GM12878 (cell line): ENCODE measurements at regions not wholly inside any gene's neighbourhood (a gene's known extent, or its start where the extent isn't known, plus 50 kb on each side); places are given as distances from the start of the nearest gene placed in this dataset.

Source experiments
- CBX3 ChIP-seq: fragments of 200-600 bp; sonication (generic); IDR thresholded peaks from 2 replicates; pipeline ENCODE4 v1.6.1; 2016; ENCODE audit warnings: low read depth, borderline replicate concordance
- HCFC1 ChIP-seq: fragments of 150-350 bp; IDR thresholded peaks from 2 replicates; pipeline ENCODE4 v1.6.1; 2014; ENCODE audit warnings: low read length
- JUND ChIP-seq: IDR thresholded peaks from 2 replicates; pipeline ENCODE4 v1.6.1; 2012; ENCODE audit warnings: low read depth, mild to moderate bottlenecking, low read length, improper control_type of control experiment, moderate library complexity
- KAT2A ChIP-seq: conservative IDR thresholded peaks from 2 replicates; pipeline ENCODE4 v1.6.1; 2011; ENCODE audit warnings: low read depth, low read length; ENCODE audit not compliant: control insufficient read depth
- RUNX3 ChIP-seq: IDR thresholded peaks from 2 replicates; pipeline ENCODE4 v1.6.1; 2012; ENCODE audit warnings: low read length, inconsistent platforms
- ZNF384 ChIP-seq: IDR thresholded peaks from 2 replicates; pipeline ENCODE4 v1.6.1; 2012; ENCODE audit warnings: low read depth, mild to moderate bottlenecking, low read length, improper control_type of control experiment, borderline replicate concordance
- TF ChIP-seq, protein P1 (sequence below): IDR thresholded peaks from 2 replicates; pipeline ENCODE4 v1.6.1; 2012; ENCODE audit warnings: improper control_type of control experiment, low read depth, low read length; ENCODE audit not compliant: insufficient replicate concordance

DNA sequence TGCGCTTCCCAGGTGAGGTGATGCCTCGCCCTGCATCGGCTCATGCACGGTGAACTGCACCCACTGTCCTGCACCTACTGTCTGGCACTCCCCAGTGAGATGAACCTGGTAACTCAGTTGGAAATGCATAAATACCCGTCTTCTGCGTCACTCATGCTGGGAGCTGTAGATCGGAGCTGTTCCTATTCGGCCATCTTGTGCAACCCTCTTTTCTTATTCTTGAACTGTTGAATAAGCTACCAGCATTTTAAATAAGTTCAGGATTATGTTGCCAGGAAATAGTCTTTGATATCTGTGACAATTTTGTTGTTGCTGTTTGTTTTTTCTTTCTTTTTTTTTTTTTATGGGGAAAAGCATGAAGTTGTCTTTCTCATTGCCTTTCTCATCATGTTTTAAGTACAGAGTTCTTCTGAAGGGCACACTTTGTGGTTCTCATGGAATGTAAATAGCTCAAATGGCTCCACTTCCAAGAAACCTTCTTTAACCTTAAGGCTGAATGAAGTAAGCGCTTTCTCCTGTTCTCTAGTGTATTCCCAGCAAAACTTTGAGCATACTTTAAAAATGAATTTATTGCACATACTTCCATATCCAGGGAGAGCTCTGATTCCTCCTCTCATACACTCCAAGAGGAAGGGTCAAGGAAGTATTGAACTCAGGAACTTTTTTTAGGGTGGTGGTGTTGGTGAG lies 468.0 kb upstream of the TBL1XR1 start (continued):
- TF ChIP-seq, protein P1, sequence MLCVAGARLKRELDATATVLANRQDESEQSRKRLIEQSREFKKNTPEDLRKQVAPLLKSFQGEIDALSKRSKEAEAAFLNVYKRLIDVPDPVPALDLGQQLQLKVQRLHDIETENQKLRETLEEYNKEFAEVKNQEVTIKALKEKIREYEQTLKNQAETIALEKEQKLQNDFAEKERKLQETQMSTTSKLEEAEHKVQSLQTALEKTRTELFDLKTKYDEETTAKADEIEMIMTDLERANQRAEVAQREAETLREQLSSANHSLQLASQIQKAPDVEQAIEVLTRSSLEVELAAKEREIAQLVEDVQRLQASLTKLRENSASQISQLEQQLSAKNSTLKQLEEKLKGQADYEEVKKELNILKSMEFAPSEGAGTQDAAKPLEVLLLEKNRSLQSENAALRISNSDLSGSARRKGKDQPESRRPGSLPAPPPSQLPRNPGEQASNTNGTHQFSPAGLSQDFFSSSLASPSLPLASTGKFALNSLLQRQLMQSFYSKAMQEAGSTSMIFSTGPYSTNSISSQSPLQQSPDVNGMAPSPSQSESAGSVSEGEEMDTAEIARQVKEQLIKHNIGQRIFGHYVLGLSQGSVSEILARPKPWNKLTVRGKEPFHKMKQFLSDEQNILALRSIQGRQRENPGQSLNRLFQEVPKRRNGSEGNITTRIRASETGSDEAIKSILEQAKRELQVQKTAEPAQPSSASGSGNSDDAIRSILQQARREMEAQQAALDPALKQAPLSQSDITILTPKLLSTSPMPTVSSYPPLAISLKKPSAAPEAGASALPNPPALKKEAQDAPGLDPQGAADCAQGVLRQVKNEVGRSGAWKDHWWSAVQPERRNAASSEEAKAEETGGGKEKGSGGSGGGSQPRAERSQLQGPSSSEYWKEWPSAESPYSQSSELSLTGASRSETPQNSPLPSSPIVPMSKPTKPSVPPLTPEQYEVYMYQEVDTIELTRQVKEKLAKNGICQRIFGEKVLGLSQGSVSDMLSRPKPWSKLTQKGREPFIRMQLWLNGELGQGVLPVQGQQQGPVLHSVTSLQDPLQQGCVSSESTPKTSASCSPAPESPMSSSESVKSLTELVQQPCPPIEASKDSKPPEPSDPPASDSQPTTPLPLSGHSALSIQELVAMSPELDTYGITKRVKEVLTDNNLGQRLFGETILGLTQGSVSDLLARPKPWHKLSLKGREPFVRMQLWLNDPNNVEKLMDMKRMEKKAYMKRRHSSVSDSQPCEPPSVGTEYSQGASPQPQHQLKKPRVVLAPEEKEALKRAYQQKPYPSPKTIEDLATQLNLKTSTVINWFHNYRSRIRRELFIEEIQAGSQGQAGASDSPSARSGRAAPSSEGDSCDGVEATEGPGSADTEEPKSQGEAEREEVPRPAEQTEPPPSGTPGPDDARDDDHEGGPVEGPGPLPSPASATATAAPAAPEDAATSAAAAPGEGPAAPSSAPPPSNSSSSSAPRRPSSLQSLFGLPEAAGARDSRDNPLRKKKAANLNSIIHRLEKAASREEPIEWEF: no peak
- TF ChIP-seq ZNF384 (no peak), KAT2A (no peak), HCFC1 (no peak), JUND (no peak), RUNX3 (no peak), CBX3 (no peak)
